Stimulated activated CD4-positive, alpha-beta T cell treated with anti-CD3 and anti-CD28 coated beads, Interleukin-2, amount 100 ng/mL, for 48 hours (primary cell): ENCODE measurements at regions not wholly inside any gene's neighbourhood (a gene's known extent, or its start where the extent isn't known, plus 50 kb on each side); places are given as distances from the start of the nearest gene placed in this dataset.
"Not testable (repeated sequence)": the region's sequence is repeated elsewhere in the genome, so short reads cannot be mapped to it uniquely, and the experiment has no call there.

Source experiments
- DNase-seq, 2 donors: peaks; one replicate each; pipeline ENCODE4 v3.0.0-alpha.2; 2020

DNA sequence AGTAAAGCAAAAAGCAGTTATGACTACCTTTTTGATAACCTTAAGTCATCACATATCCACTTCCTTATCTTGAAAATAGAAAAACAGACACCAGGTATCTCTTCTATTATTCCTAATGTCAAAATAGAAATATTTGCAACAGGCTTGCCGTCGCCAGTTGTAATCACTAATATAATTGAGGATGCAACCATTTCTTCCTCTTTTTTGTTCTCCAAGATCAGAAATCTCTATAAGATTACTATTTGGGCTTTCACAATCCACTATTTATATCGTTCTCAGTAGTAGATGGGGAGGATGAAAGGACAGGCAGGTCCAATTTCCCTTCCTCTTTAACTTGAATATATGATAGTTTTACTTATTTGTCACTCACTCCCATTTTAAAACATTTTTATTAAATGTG lies 130.2 kb upstream of the HMGA2 start:
- DNase-seq: no peak

DNA sequence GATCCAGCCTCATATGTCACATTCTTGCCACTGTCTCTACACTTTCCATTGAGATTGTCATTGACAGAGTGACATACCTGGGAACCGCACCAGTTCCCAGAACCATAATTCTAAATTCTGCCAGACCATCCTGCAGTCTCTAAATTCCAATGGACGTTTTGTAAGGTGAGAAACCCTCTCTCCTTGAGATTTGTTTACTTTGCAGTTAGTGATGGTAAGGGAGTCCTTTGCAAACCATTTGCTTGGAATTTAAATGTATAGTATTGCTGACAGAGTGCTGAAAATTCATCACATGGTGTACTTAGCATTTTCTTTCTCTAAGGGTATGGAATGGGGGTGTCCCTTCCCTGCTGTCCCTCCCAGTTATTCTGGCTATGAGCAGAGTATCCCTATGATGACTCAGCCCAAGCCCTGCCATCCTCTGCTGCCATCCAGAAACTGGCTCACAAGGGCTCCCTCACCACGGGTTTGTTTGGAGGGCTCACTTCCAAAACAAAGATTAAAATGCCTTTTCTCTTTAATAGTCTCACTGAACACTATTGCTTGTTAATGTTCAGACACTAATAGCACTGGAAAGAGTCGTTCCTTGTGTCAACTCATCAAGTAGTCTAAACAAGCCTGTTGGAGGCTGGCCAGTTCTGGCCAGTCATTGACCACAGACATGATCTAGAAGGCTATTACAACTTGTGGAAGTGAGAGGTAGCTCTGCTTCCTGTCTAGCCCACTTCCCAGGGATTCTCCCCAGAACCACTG lies 129.0 kb upstream of the HMGA2 start:
- DNase-seq: no peak

GRCh38 chr12:65696227-65696626 lies 128.1 kb upstream of the HMGA2 start:
- DNase-seq: no peak

GRCh38 chr12:65699251-65699650 lies 125.0 kb upstream of the HMGA2 start:
- no peak for DNase-seq

GRCh38 chr12:65703176-65703575 lies 121.1 kb upstream of the HMGA2 start:
- no peak for DNase-seq

DNA sequence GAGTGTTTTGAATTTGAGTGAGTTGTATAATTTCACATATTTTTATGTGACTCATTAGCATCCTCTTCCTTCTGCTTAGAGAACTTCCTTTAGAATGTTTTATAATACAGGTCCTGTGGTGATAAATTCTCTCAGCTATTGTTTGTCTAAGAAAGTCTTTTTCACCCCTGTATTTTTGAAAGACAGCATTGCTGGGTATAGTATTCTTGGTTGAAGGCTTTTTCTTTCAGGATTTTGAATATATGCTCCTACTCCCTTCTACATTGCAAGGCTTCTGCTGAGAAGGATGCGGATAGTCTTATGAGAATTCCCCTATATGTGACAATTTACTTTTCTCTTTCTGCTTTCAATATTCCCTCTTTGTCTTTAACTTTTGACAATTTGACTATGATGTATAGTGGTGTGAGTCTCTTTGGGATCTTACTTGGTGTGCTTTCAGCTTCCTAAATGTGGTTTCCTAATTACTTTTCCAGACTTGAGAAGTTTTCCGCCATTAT lies 118.9 kb upstream of the HMGA2 start:
- no peak for DNase-seq

GRCh38 chr12:65707051-65707450 lies 117.2 kb upstream of the HMGA2 start:
- no peak for DNase-seq

DNA sequence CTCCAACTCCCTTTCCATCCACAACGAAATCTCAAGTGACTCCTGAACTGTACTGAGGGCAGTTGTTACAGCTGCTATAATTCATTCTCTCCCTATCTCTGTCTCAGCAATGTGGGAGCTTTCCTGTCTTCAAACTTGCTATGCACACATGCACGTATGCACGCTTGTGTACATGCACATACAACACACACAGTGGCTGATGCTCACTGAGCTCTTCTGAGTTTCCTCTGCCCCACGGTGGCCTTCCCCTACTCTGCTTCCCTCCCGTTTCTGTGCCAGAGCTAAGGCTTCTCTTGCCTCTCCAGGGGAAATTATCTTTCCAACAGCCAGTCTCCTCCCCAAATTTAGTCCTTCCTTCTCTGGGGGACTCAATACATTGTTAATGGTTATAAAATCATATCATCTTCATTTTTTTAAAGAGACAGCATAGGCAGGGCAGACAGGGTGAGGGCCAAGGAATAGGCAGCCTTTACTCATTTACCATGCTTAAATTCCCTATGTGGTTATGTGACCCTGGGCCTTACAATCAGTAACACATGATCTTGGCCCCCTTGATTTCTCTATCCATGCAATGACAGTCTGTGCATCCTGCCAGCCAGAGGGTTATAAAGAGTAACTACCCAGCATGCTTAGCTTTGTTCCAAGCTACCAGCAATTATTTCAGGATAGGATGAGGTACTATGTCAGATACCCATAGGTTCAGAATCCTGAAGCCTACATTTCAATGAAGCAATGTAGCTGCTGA lies 111.9 kb upstream of the HMGA2 start:
- no peak for DNase-seq

DNA sequence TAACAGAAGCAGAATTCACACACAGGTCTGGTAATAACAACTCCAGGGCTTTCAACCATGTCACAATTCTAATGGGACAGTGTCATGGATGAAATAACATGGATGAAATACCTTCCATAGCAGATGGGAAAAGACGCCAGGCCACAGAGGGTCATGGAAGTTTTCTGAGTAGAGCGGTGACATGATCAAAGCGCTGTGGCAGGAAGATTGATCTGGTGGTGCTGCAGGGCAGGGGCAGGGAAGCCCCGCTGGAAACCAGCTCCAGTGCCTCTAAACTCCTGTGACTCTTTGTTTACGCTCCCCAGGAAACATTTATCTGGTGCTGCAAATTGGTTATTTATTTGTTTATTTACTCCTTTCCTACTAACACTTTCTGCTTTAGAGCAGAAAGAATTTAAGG lies 108.3 kb upstream of the HMGA2 start:
- no peak for DNase-seq

DNA sequence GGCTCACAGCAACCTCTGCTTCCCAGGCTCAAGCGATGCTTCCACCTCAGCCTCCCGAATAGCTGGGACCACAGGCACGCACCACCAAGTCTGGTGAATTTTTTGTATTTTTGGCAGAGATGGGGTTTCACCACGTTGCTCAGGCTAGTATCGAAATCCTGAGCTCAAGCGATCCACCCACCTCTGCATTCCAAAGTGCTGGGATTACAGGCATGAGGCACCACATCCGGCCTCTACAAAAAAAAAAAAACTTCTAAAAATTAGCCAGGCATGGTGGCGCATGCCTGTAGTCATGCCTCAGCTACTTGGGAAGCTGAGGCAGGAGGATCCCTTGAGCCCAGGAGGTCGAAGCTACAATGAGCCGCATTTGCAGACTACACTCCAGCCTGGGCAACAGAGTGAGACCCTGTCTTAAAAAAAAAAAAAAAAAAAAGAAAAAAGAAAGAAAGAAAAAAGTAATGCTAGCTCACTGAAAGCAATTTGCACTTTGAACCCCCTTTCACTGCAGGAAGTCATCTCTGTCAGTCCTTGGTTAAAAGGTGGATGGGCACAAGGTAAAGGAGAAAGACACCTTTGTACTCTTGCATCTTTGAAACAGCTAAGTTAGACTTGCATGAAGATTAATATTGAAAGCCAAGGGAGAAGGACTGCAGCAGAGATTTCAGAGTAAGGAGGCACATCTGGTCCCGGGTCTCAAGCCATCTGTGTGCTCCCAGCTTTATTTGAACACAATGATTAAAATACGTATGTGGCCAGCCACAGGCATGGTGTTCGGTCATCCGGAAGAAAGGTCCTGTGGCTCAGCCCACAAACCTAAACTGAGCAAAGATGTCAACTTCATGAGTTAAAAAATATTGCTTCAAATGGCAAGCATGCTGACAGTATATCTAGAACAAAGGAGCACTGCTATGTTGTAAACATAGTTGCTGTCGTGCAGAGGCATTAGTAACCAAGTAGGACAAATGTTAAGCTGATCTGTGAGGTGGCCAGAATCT lies 103.8 kb upstream of the HMGA2 start:
- DNase-seq: no peak

DNA sequence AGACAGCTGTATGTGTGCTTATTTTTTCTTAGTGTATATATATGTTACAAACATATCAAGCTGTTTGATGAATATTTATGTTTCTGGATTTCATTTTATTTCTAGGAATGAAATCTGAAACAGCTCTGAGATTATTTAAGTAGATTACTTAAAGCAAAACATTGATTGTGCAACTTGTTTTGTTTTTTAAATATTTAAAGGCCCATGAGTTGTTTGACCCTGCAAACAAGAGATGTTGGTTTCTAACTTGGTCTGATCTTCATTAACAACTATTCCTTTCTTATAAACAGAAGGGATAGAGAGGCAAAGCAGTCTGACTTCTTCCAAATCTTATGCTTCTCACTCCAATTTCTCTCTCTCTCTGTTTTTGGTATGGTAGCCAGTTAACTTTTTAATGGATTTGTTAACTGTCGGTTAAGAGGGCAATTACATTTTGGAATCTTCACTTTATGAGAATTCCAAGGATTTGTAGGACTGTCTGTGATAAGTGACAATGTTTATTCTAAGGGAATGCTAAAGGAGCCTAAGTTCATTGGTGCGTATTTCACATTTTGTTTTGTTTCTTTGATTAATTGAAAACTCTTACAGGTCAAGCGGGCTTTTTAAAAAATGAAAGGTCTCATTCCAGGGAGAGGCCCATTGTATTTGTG lies 102.6 kb upstream of the HMGA2 start:
- DNase-seq: no peak

GRCh38 chr12:65725376-65725775 lies 98.9 kb upstream of the HMGA2 start:
- no peak for DNase-seq

DNA sequence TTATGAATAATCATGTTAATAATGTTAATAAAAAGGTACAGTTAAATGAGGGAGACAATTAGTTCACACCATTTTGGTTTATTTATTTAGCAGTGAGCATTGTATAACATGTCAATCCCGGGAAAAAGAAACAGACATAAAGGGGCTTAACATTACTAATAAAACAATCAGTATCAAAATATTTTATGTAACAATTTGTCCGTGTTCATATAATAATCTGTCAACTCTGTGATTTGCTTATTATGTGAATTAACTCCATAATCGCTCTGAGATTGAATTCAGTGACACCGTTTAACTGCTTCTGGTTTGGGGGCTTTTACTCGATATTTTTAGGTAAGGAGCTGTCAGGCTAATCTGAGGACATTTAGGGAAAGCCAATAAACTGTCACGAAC lies 95.8 kb upstream of the HMGA2 start:
- no peak for DNase-seq

DNA sequence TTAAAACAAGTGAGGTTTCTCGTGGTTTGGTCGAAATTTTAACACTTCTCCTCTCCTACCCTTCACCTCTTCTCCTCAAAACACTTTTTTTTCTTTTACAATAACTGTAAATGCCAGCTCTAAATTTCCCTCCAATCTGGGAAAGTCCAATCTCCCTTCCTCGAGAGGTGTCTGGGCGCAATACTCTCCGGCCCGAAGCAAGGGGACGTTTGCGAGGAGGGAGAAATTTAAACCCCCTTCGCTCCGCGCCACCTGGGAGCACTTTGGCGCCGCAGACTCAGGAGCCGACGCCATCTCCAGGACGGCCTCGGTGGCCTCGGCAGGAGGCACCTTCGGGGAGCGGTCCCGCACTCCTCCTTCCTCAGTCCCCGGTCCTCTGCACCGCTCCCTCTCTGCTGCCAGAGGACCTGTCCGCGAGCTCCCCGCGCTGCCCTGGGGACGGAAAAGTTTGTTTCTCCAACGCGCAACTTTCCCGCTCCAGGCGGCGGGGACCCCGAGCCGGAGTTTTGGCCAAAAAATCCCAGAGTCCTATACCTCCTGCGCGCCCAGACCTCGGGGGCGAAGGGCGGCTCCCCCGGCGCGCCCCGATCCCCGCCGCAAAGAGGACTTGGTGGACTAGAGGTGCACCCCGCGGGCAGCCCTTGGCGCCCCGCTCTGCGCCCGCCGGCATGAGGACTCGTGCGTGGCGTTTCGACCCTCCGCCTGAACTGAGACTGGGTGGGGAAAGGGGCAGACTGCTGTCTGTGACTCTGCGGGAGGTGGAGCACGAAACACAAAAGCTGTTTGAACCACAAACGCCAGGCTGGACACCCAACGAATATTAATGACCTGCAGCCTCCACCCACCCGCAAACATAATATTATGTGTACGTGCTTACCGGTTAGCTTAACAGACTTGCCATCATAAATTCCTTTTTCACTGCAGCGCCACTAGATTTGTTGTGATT lies 95.2 kb upstream of the HMGA2 start:
- DNase-seq: no peak

- DNase-seq: no peak
Measured at GRCh38 chr12:65731771-65732170, 92.5 kb upstream of the HMGA2 start.

GRCh38 chr12:65733643-65734042 lies 90.6 kb upstream of the HMGA2 start:
- not testable (repeated sequence) for DNase-seq

DNA sequence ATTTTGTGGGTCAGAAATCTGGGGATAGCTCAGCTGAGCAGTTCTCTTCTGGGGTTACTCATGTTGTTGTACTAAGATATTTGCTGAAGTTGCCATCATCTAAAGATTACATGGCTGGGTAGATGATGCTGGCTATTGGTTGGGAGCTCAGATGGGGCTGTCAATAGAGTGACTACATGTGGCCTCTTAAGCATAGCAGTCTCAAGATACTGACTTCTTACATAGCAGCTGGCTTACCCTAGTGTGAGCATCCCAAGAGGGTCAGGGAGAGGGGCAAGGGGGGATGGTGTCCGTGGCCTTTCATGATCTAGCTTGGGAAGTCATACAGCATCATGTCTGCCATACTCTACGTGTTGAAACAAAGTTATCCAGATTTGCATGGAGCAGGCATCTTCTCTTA lies 90.1 kb upstream of the HMGA2 start:
- no peak for DNase-seq

DNA sequence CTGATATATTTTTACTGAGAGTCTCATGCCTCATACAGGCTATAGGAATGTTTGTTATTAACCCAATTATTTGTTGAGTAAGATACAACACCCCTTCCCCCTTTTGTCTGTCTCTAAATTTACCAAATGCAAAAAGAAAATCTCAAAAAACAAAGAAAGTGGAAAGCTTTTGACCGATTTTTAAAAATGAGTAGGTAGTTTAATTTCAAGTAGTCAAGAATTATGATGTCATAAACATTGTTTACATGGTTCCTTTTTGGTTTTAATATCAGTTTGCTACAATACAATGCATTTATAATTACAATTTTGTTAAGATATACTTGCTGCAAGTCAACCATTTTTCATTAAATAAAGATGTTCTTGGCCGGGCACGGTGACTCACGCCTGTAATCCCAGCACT lies 84.7 kb upstream of the HMGA2 start:
- DNase-seq: no peak

DNA sequence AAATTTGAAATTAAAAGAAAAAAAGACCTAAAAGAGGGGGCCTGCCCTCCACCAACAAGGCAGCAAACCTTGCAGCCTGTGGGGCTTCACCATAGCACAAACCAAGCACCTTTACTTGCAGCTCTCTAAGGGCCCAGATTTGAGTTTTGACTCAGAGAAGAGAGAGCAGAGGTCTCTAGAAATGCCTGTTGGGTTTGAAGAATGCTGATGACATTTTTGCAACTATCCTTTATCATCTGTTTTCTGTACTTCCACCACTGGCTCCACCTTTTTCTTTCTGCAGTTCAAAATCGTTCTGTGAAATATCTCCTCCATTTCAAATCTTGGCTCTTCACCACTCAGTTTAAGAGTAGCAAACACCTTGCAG lies 83.8 kb upstream of the HMGA2 start:
- DNase-seq: no peak

- peak; percentile 62 to 68 for DNase-seq
Measured at GRCh38 chr12:65740873-65741600, 83.2 kb upstream of the HMGA2 start.

- no peak for DNase-seq
Measured at GRCh38 chr12:65741656-65742017, 82.6 kb upstream of the HMGA2 start.
